Heart right ventricle (tissue), 16 donors: ENCODE measurements at regions not wholly inside any gene's neighbourhood (a gene's known extent, or its start where the extent isn't known, plus 50 kb on each side); places are given as distances from the start of the nearest gene placed in this dataset.

Source experiments
- ATAC-seq, 8 donors: fragments of 200-7000 bp; cut with Tn5 transposase; one replicate each; pipeline ENCODE4 v1.9.1; 2020; ENCODE audit warnings: mild to moderate bottlenecking in 8 of 8, moderate library complexity in 8 of 8, moderate number of reproducible peaks in 1 of 8
- DNase-seq, 2 donors: peaks; one replicate each; pipeline ENCODE4 v3.0.0-alpha.2; 2020
- H3K27ac ChIP-seq, 10 donors: fragments of 200-600 bp; sonication (generic) in 2 of 10; one replicate each; pipeline versions ENCODE4 v1.5.0 to v1.8.0; 2020 to 2022; ENCODE audit warnings: mild to moderate bottlenecking in 3 of 10
- H3K27me3 ChIP-seq, 7 donors: fragments of 200-600 bp; one replicate each; pipeline ENCODE4 v1.8.0; 2021 to 2022; ENCODE audit warnings: mild to moderate bottlenecking in 2 of 7
- H3K36me3 ChIP-seq, 9 donors: fragments of 200-600 bp; sonication (generic) in 1 of 9; one replicate each; pipeline versions ENCODE4 v1.5.0 to v1.8.0; 2020 to 2022; ENCODE audit warnings: mild to moderate bottlenecking in 2 of 9
- H3K4me1 ChIP-seq, 9 donors: fragments of 200-600 bp; sonication (generic) in 1 of 9; one replicate each; pipeline versions ENCODE4 v1.5.0 to v1.8.0; 2020 to 2022; ENCODE audit warnings: mild to moderate bottlenecking in 4 of 9
- H3K4me3 ChIP-seq, 10 donors: fragments of 200-600 bp; sonication (generic) in 2 of 10; one replicate each; pipeline versions ENCODE4 v1.5.0 to v1.8.0; 2020 to 2022; ENCODE audit warnings: mild to moderate bottlenecking in 7 of 10, moderate library complexity in 2 of 10
- H3K9me3 ChIP-seq, 11 donors: fragments of 200-600 bp in 10 of 11; sonication (generic) in 2 of 11; one replicate each; pipeline versions ENCODE4 v1.5.0 to v1.8.0; 2013 to 2022; ENCODE audit warnings: mild to moderate bottlenecking in 2 of 11, control low read depth in 1 of 11, moderate library complexity in 1 of 11
- CTCF ChIP-seq, 9 donors: fragments of 200-600 bp; sonication (generic) in 2 of 9; IDR thresholded peaks; one replicate each; pipeline versions ENCODE4 v1.5.0 to v1.8.0; 2021 to 2022; ENCODE audit warnings: antibody characterized with exemption in 9 of 9, mild to moderate bottlenecking in 5 of 9, moderate library complexity in 1 of 9
- WGBS, 2 donors: extraction: QIAGEN DNeasy Blood & Tissue Kit; methylation state at CpG; one replicate each; pipeline ENCODE4 v1.1.7; 2013; ENCODE audit warnings: inconsistent platforms in 1 of 2; 5-methylcytosine and 5-hydroxymethylcytosine counted together
- intact Hi-C, 10 donors: fragments of 100-400 bp; cut with DNase I; formaldehyde crosslinking; loops; one replicate each; pipeline versions ENCODE4 v1.11.1 to v1.14.2; 2022
- donor health status: Arrhythmogenic right ventricular cardiomyopathy.
- donor health status: ischemic (EF 13 %, LVEDD 7.1; RV severe dilation, severe dysfunction).
- donor health status: healthy with polysubstance abuse.
- donor health status: DM: no; HTN: yes; CAD: no.
- donor health status: DM: no; HTN: no; CAD: no.
- donor health status: ischemic (EF 25% LVEDD 6.9; RV normal size, moderate dysfunction).
- donor health status: ischemic (EF 25% LVEDD 5.7; RV mildly dilated, moderate dysfunction).
- donor health status: healthy.
- donor health status: DM: yes; HTN: yes; CAD: no.
- donor health status: Ischemic cardiomyopathy.
- donor health status: ischemic (EF 35%, LVEDD 5.7; RV mildly dilated, moderate dysfunction).
- donor health status: nonischemic (EF 11% LVEDD 7.7; RV severe dilation, severe dysfunction).
- donor health status: DM: yes; HTN: yes; CAD: no.
- donor health status: PGD.
- donor health status: ischemic (EF 29% LVEDD 5.4; RV normal size, mild dysfunction).
- donor health status: nonischemic (EF 23%, LVEDD 6.1; RV moderate dilation, normal function).

DNA sequence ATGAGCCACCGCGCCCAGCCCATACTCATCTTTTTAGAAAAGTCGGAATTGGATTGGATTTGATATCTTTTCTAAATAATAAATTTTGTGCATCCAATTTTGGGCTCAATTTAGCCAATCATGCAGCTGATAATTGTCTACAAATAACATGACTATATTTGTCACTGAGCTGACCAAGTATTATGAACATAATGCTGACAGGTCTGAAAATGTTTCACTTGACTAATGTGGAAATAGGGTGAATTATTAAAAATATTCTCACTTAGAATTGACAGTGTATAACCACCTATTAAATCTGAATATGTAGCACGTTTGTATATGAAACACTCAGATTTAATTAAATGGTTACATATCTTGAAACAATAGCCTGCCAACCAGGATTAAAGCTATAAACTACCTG, 657.2 kb upstream of the FSHR start:
- intact Hi-C loops = no loop called here
- DNase-seq (no peak), ATAC-seq (no peak)
- no peak for TF ChIP-seq CTCF (IDR thresholded peaks at IDR 0.05)
- Histone ChIP-seq H3K4me3 (no peak overlapping the region), H3K27ac (peak overlapping the region in 8 of 10 donors; percentile 47 to 76 (median 68)), H3K4me1 (peaks cover 0 to 28% (median 3%) of the 10 kb centered on the region in 9 donors), H3K36me3 (no peaks in the 10 kb centered on the region), H3K27me3 (no peaks in the 10 kb centered on the region), H3K9me3 (no peaks in the 10 kb centered on the region)
- 73 to 93% methylated on average over 4 of the region's 4 CpGs for WGBS, 2 donors

- no peak overlapping the region for H3K4me3 ChIP-seq
- intact Hi-C loops = no loop called here
- H3K9me3 ChIP-seq = peaks cover 0 to 4% (median 0%) of the 10 kb centered on the region in 11 donors
- H3K36me3 ChIP-seq = no peaks in the 10 kb centered on the region
- peaks cover 0 to 20% (median 0%) of the 10 kb centered on the region in 9 donors for H3K4me1 ChIP-seq
- no peaks in the 10 kb centered on the region for H3K27me3 ChIP-seq
- ATAC-seq = no peak
- no peak for DNase-seq
- TF ChIP-seq CTCF (IDR thresholded peaks at IDR 0.05) = no peak
- no peak overlapping the region for H3K27ac ChIP-seq
These were observed 653.4 kb upstream of the FSHR start for GRCh38 chr2:49807689-49808088.

DNA sequence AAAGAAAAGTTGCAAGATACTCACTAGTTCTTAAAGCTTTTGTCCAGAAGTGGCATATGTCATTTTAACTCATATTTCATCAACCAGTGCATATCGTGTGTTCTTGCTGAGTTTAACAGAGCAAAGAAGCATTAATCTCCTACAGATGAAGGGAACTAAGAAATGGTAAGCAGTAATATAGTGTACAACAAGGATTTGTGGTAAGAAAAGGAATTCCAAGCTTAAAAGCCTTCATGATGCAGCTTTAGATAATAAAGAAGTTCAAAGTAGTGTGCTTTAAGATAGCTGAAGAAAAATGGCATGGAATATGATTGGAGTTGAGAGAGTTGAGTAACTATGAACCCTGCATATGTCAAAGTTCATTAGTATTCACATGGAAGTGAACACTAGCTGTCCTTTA, 649.8 kb upstream of the FSHR start:
- intact Hi-C loops = no loop called here

GRCh38 chr2:49801898-49802450, 647.7 kb upstream of the FSHR start:
- intact Hi-C loops = no loop called here
- Histone ChIP-seq H3K4me1 (no peaks in the 10 kb centered on the region), H3K36me3 (no peaks in the 10 kb centered on the region), H3K9me3 (peaks cover 0 to 11% (median 0%) of the 10 kb centered on the region in 11 donors), H3K27ac (no peak overlapping the region), H3K4me3 (no peak overlapping the region), H3K27me3 (no peaks in the 10 kb centered on the region)
- ATAC-seq = no peak
- DNase-seq = no peak
- no peak for TF ChIP-seq CTCF (IDR thresholded peaks at IDR 0.05)
- 88 to 93% methylated on average over 2 of the region's 2 CpGs for WGBS, 2 donors

More for the DNA sequence above, 649.8 kb upstream of the FSHR start:
- no peak overlapping the region for H3K27ac ChIP-seq
- ATAC-seq (no peak), DNase-seq (no peak)
- no peaks in the 10 kb centered on the region for H3K36me3 ChIP-seq
- H3K27me3 ChIP-seq = no peaks in the 10 kb centered on the region
- TF ChIP-seq CTCF (IDR thresholded peaks at IDR 0.05) = no peak
- WGBS, 2 donors = 80 to 90% methylated on average over 1 of the region's 1 CpG
- no peak overlapping the region for H3K4me3 ChIP-seq
- no peaks in the 10 kb centered on the region for H3K4me1 ChIP-seq
- peaks cover 0 to 11% (median 0%) of the 10 kb centered on the region in 11 donors for H3K9me3 ChIP-seq
